Eye (tissue), 1 donor: ENCODE measurements at regions not wholly inside any gene's neighbourhood (a gene's known extent, or its start where the extent isn't known, plus 50 kb on each side); places are given as distances from the start of the nearest gene placed in this dataset.
A peak's percentile ranks its signal among the peaks of the same experiment; 100 is the strongest.

Source experiments
- DNase-seq: peaks from one replicate; pipeline ENCODE4 v3.0.0-alpha.2; 2015

GRCh38 chr9:129411501-129412175, 209.3 kb downstream of the C9orf50 start:
- DNase-seq, result no peak

GRCh38 chr9:129410226-129410625, 210.7 kb downstream of the C9orf50 start:
- DNase-seq, result no peak

- peak; percentile 57 for DNase-seq
Measured at GRCh38 chr9:129408535-129409215, 212.2 kb downstream of the C9orf50 start.

GRCh38 chr9:129407905-129408452, 212.9 kb downstream of the C9orf50 start:
- no peak for DNase-seq

- DNase-seq, result no peak
Measured at GRCh38 chr9:129406278-129407225, 214.3 kb downstream of the C9orf50 start.

GRCh38 chr9:129405827-129406213, 215.1 kb downstream of the C9orf50 start:
- DNase-seq, result no peak

GRCh38 chr9:129405089-129405826, 215.6 kb downstream of the C9orf50 start:
- no peak for DNase-seq

GRCh38 chr9:129404621-129405020, 216.3 kb downstream of the C9orf50 start:
- no peak for DNase-seq

- no peak for DNase-seq
Measured at GRCh38 chr9:129403779-129404620, 216.9 kb downstream of the C9orf50 start.

GRCh38 chr9:129402931-129403778, 217.7 kb downstream of the C9orf50 start:
- no peak for DNase-seq

- DNase-seq, result peak; percentile 82
Measured at GRCh38 chr9:129402371-129402739, 218.5 kb downstream of the C9orf50 start.

- peak; percentile 53 for DNase-seq
Measured at GRCh38 chr9:129401623-129402370, 219.1 kb downstream of the C9orf50 start.

- no peak for DNase-seq
Measured at GRCh38 chr9:129400971-129401622, 219.8 kb downstream of the C9orf50 start.

- DNase-seq, result no peak
Measured at GRCh38 chr9:129400001-129400970, 220.6 kb downstream of the C9orf50 start.

GRCh38 chr9:129399634-129399990, 221.3 kb downstream of the C9orf50 start:
- no peak for DNase-seq

GRCh38 chr9:129398961-129399633, 221.0 kb upstream of the IER5L start:
- peak; percentile 45 for DNase-seq
